Esophagus squamous epithelium (tissue), 4 donors: ENCODE measurements at regions not wholly inside any gene's neighbourhood (a gene's known extent, or its start where the extent isn't known, plus 50 kb on each side); places are given as distances from the start of the nearest gene placed in this dataset.

Experiments used
- CTCF ChIP-seq, 6 experiments: fragments of 450-650 bp in 4 of 6; fragments of 200-600 bp in 2 of 6; sonication (generic) in 2 of 6; IDR thresholded peaks; one replicate each; pipeline ENCODE4 v1.5.1; 2016 to 2019; ENCODE audit warnings: antibody characterized with exemption in 6 of 6, mild to moderate bottlenecking in 4 of 6, moderate library complexity in 4 of 6
- POLR2A ChIP-seq, 4 donors: fragments of 450-650 bp; IDR thresholded peaks; one replicate each; pipeline ENCODE4 v1.6.1; 2017; ENCODE audit warnings: antibody characterized with exemption in 4 of 4, mild to moderate bottlenecking in 4 of 4, moderate library complexity in 3 of 4

GRCh38 chr12:75831402-75831801 is 200.2 kb downstream of the PHLDA1 start:
- TF ChIP-seq POLR2A (IDR thresholded peaks at IDR 0.05) (no peak), CTCF (IDR thresholded peaks at IDR 0.05) (no peak)
